PC-3 (cell line): ENCODE measurements at regions not wholly inside any gene's neighbourhood (a gene's known extent, or its start where the extent isn't known, plus 50 kb on each side); places are given as distances from the start of the nearest gene placed in this dataset.

Experiments used
- CTCF ChIP-seq: fragments of 300-600 bp; sonication (generic); conservative IDR thresholded peaks from 2 replicates; pipeline ENCODE4 v1.5.1; 2017; ENCODE audit warnings: antibody characterized with exemption, low read depth, mild to moderate bottlenecking, low read length
- EZH2phosphoT487 ChIP-seq: fragments of 300-600 bp; sonication (generic); IDR thresholded peaks from 2 replicates; pipeline ENCODE4 v1.6.1; 2018; ENCODE audit warnings: mild to moderate bottlenecking, antibody characterized with exemption, low read length, borderline replicate concordance

DNA sequence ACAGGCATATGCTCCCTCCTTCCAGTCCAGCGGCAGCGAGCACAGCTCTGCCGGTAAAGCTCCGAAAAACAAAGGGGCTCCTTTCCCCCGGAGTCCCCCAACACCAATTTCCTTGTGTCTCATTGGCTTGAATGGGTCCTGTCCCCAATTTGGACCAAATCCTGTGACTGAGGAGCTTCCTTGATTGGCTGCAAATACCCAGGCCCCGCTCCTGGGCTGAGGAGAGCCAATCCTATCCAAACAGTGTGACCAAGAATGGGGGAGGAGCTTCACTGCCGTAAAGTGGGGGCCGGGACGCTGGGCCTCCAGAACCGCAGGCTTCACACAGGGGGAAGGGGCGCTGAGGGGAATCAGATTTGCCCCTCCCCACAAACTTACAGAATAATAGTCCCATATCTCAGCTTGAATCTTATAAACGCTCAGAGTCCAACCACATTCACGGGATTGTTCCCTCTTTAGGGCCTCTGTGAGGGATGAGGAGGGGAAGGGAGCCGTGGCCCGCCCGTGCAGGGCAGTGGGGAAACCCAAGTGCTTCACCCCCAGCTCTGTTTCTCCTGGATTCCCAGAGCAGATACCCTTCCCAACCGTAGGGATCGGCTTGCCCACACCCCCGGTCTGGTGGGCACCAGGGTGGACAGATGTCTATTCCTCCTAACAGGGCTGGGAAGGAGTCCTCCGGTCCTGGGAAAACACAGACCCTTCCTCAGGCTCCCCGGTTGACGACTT is 141.0 kb upstream of the MLN start:
- TF ChIP-seq CTCF (no peak), EZH2phosphoT487 (no peak)
